ENCODE measurements at regions not wholly inside any gene's neighbourhood (a gene's known extent, or its start where the extent isn't known, plus 50 kb on each side); places are given as distances from the start of the nearest gene placed in this dataset.

- Histone ChIP-seq H2AFZ (ENCODE audit: low read length) (no peak overlapping the region), H3K4me3 (replicated peaks in 1 of 4; ENCODE audit: control extremely low read depth in 1 of 4, insufficient read depth in 1 of 4, low read depth in 3 of 4, low read length in 4 of 4) (no peak overlapping the region), H4K20me1 (ENCODE audit: control insufficient read depth, extremely low read depth, insufficient read depth, low read length) (no peaks in the 10 kb centered on the region), H3K4me1 (ENCODE audit: control insufficient read depth, extremely low read depth, insufficient read depth, low read length) (no peaks in the 10 kb centered on the region), H3K27me3 (ENCODE audit: control insufficient read depth, insufficient read depth, low read length) (no peaks in the 10 kb centered on the region), H3K9ac (ENCODE audit: insufficient read depth, low read length) (no peak overlapping the region), H3K79me2 (ENCODE audit: control insufficient read depth, insufficient read depth, low read length) (no peaks in the 10 kb centered on the region), H3K4me2 (ENCODE audit: extremely low read depth, insufficient read depth, low read length) (no peak overlapping the region), H3K36me3 (ENCODE audit: control insufficient read depth, insufficient read depth, low read length) (no peaks in the 10 kb centered on the region), H3K9me3 (ENCODE audit: control insufficient read depth, insufficient read depth, low read depth, low read length) (no peaks in the 10 kb centered on the region), H3K27ac (ENCODE audit: insufficient read depth, low read length) (no peak overlapping the region)
- no peak for TF ChIP-seq EZH2 (IDR thresholded peaks at IDR 0.05; ENCODE audit: low read length, missing control alignments)
- no peak for TF ChIP-seq CTCF (conservative IDR thresholded peaks at IDR 0.05 in 1 of 2, IDR thresholded peaks at IDR 0.05 in 1 of 2; ENCODE audit: low read depth in 1 of 2, low read length in 2 of 2)
- no peak for DNase-seq (ENCODE audit: low read depth in 2 of 2)
These were observed 760.2 kb downstream of the STIM2 start for GRCh38 chr4:27620886-27621285.

GRCh38 chr4:27624749-27625148 lies 764.1 kb downstream of the STIM2 start:
- no peaks in the 10 kb centered on the region for H3K27me3 ChIP-seq (ENCODE audit: control insufficient read depth, insufficient read depth, low read length)
- no peak overlapping the region for H2AFZ ChIP-seq (ENCODE audit: low read length)
- no peaks in the 10 kb centered on the region for H3K4me1 ChIP-seq (ENCODE audit: control insufficient read depth, extremely low read depth, insufficient read depth, low read length)
- H3K79me2 ChIP-seq (ENCODE audit: control insufficient read depth, insufficient read depth, low read length), result no peaks in the 10 kb centered on the region
- no peak overlapping the region for H3K27ac ChIP-seq (ENCODE audit: insufficient read depth, low read length)
- H3K4me2 ChIP-seq (ENCODE audit: extremely low read depth, insufficient read depth, low read length), result no peak overlapping the region
- H3K9ac ChIP-seq (ENCODE audit: insufficient read depth, low read length), result no peak overlapping the region
- H3K36me3 ChIP-seq (ENCODE audit: control insufficient read depth, insufficient read depth, low read length), result no peaks in the 10 kb centered on the region
- no peak overlapping the region for H3K4me3 ChIP-seq (replicated peaks in 1 of 4; ENCODE audit: control extremely low read depth in 1 of 4, insufficient read depth in 1 of 4, low read depth in 3 of 4, low read length in 4 of 4)
- TF ChIP-seq CTCF (conservative IDR thresholded peaks at IDR 0.05 in 1 of 2, IDR thresholded peaks at IDR 0.05 in 1 of 2; ENCODE audit: low read depth in 1 of 2, low read length in 2 of 2) (no peak), EZH2 (IDR thresholded peaks at IDR 0.05; ENCODE audit: low read length, missing control alignments) (no peak)
- no peaks in the 10 kb centered on the region for H4K20me1 ChIP-seq (ENCODE audit: control insufficient read depth, extremely low read depth, insufficient read depth, low read length)
- no peak for DNase-seq (ENCODE audit: low read depth in 2 of 2)
- no peaks in the 10 kb centered on the region for H3K9me3 ChIP-seq (ENCODE audit: control insufficient read depth, insufficient read depth, low read depth, low read length)

GRCh38 chr4:27628609-27629008 lies 768.0 kb downstream of the STIM2 start:
- Histone ChIP-seq H3K4me3 (replicated peaks in 1 of 4; ENCODE audit: control extremely low read depth in 1 of 4, insufficient read depth in 1 of 4, low read depth in 3 of 4, low read length in 4 of 4) (no peak overlapping the region), H3K27ac (ENCODE audit: insufficient read depth, low read length) (no peak overlapping the region), H3K4me1 (ENCODE audit: control insufficient read depth, extremely low read depth, insufficient read depth, low read length) (no peaks in the 10 kb centered on the region), H3K4me2 (ENCODE audit: extremely low read depth, insufficient read depth, low read length) (no peak overlapping the region), H3K79me2 (ENCODE audit: control insufficient read depth, insufficient read depth, low read length) (no peaks in the 10 kb centered on the region), H2AFZ (ENCODE audit: low read length) (no peak overlapping the region), H3K9ac (ENCODE audit: insufficient read depth, low read length) (no peak overlapping the region), H3K36me3 (ENCODE audit: control insufficient read depth, insufficient read depth, low read length) (no peaks in the 10 kb centered on the region), H3K9me3 (ENCODE audit: control insufficient read depth, insufficient read depth, low read depth, low read length) (no peaks in the 10 kb centered on the region), H4K20me1 (ENCODE audit: control insufficient read depth, extremely low read depth, insufficient read depth, low read length) (no peaks in the 10 kb centered on the region), H3K27me3 (ENCODE audit: control insufficient read depth, insufficient read depth, low read length) (no peaks in the 10 kb centered on the region)
- TF ChIP-seq CTCF (conservative IDR thresholded peaks at IDR 0.05 in 1 of 2, IDR thresholded peaks at IDR 0.05 in 1 of 2; ENCODE audit: low read depth in 1 of 2, low read length in 2 of 2), result no peak
- TF ChIP-seq EZH2 (IDR thresholded peaks at IDR 0.05; ENCODE audit: low read length, missing control alignments), result no peak
- DNase-seq (ENCODE audit: low read depth in 2 of 2), result no peak

Data from fibroblast of lung (primary cell).